Spleen (tissue), 7 donors: ENCODE measurements at regions not wholly inside any gene's neighbourhood (a gene's known extent, or its start where the extent isn't known, plus 50 kb on each side); places are given as distances from the start of the nearest gene placed in this dataset.

Experiments used
- POLR2A ChIP-seq, 3 donors: fragments of 450-650 bp; IDR thresholded peaks; one replicate each; pipeline ENCODE4 v1.5.1; 2017; ENCODE audit warnings: antibody characterized with exemption in 3 of 3, mild to moderate bottlenecking in 1 of 3
- POLR2AphosphoS5 ChIP-seq, 3 donors: sonication (generic); formaldehyde crosslinking; IDR thresholded peaks; one replicate each; pipeline ENCODE4 v1.5.1; 2017; ENCODE audit warnings: antibody characterized with exemption in 3 of 3
- TF ChIP-seq, protein P1 (sequence below), 11 experiments: fragments of 200-600 bp in 7 of 11; fragments of 450-650 bp in 4 of 11; sonication (generic) in 4 of 11; IDR thresholded peaks in 8 of 11; conservative IDR thresholded peaks in 3 of 11; 1 replicate in 7 of 11; 2 replicates in 4 of 11; pipeline versions ENCODE4 v1.4.0 to v1.8.0; 2016 to 2021; ENCODE audit warnings: antibody characterized with exemption in 11 of 11, inconsistent platforms in 4 of 11, mild to moderate bottlenecking in 1 of 11
- donor health status: DM: no; HTN: no; CAD: no; lungs with moderate emphysema.
- donor health status: DM: no; HTN: no; CAD: no.
- donor health status: DM: no; HTN: no; CAD: no.

DNA sequence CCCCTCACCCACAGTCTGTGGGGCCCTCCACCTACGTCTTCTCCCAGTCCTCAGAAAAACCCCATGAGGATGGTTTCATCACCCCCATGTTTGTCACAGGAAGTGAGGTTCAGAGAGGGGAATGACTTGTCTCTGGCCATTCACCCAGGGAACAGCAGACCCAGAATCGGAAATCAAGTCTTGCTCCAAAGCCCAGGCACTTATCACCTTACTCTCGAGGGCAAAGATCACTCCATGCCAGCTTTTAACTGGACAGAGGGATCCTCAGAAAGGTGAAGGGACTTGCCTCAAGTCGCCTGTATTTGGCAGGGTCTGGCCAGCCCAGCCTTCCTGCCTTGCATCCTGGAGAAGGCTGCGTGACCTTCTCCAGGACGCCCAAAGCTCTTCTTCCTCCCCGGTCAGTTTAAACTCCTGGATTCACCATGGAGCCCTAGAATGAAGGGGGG lies 57.9 kb upstream of the SSBP3 start:
- TF ChIP-seq, protein P1, sequence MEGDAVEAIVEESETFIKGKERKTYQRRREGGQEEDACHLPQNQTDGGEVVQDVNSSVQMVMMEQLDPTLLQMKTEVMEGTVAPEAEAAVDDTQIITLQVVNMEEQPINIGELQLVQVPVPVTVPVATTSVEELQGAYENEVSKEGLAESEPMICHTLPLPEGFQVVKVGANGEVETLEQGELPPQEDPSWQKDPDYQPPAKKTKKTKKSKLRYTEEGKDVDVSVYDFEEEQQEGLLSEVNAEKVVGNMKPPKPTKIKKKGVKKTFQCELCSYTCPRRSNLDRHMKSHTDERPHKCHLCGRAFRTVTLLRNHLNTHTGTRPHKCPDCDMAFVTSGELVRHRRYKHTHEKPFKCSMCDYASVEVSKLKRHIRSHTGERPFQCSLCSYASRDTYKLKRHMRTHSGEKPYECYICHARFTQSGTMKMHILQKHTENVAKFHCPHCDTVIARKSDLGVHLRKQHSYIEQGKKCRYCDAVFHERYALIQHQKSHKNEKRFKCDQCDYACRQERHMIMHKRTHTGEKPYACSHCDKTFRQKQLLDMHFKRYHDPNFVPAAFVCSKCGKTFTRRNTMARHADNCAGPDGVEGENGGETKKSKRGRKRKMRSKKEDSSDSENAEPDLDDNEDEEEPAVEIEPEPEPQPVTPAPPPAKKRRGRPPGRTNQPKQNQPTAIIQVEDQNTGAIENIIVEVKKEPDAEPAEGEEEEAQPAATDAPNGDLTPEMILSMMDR (IDR thresholded peaks at IDR 0.05 in 8 of 11, conservative IDR thresholded peaks at IDR 0.05 in 3 of 11), result no peak
- no peak for TF ChIP-seq POLR2A (IDR thresholded peaks at IDR 0.05)
- no peak for TF ChIP-seq POLR2AphosphoS5 (IDR thresholded peaks at IDR 0.05)
